ENCODE measurements at regions not wholly inside any gene's neighbourhood (a gene's known extent, or its start where the extent isn't known, plus 50 kb on each side); places are given as distances from the start of the nearest gene placed in this dataset.

DNA sequence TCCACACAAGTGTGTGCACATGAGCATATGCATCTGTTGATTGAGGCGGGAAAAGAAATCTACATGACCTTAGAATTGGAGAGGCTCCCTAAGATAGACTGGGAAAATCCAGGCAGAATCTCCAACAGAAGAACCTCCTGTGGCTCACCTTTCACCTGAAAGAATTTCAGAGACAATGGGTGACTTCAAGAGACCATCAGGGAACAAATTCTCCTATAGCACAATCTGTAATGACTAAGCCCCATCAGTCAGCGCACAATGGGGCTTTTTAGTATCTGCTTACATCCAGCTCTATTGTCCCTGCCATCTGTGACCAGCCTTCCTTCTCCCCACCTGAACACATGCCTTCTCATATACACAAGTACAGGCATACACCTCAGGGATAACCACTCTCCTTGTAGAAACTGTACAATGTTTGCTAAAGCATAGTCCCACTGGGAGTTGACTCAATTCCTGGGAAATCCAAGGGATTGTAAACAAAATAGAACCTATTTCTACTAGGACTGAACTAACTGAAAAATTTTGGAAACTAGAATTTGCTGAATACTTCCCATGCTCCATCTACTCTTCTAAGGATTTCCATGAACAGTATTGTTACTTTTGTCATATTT is 150.8 kb upstream of the STXBP5 start:
- intact Hi-C loops (cut with DNase I; ENCODE audit: low total_unique reads) = no loop called here
- TF ChIP-seq, protein P1, sequence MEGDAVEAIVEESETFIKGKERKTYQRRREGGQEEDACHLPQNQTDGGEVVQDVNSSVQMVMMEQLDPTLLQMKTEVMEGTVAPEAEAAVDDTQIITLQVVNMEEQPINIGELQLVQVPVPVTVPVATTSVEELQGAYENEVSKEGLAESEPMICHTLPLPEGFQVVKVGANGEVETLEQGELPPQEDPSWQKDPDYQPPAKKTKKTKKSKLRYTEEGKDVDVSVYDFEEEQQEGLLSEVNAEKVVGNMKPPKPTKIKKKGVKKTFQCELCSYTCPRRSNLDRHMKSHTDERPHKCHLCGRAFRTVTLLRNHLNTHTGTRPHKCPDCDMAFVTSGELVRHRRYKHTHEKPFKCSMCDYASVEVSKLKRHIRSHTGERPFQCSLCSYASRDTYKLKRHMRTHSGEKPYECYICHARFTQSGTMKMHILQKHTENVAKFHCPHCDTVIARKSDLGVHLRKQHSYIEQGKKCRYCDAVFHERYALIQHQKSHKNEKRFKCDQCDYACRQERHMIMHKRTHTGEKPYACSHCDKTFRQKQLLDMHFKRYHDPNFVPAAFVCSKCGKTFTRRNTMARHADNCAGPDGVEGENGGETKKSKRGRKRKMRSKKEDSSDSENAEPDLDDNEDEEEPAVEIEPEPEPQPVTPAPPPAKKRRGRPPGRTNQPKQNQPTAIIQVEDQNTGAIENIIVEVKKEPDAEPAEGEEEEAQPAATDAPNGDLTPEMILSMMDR (IDR thresholded peaks at IDR 0.05) = no peak
- no peak for TF ChIP-seq POLR2A (IDR thresholded peaks at IDR 0.05)
- Histone ChIP-seq H3K36me3 (no peaks in the 10 kb centered on the region), H3K4me3 (no peak overlapping the region), H3K4me1 (no peaks in the 10 kb centered on the region), H3K27ac (no peak overlapping the region), H3K9me3 (no peaks in the 10 kb centered on the region), H3K27me3 (no peaks in the 10 kb centered on the region)
- no peak for DNase-seq

DNA sequence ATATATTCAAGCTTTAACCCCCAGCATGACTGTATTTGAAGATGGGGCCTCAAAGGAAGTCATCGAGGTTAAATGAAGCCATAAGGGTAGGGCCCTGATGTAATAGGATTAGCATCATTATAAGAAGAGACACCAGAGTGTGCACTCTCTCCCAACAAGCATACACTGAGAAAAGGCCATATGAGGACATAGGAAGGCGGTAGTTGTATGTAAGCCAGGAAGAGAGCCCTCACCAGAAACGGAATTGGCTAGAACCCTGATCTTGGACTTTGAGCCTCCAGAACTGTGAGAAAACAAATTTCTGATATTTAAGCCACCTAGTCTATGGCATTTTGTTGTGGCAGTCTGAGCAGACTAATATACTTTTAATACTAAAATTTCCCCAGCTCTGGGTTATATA is 150.1 kb upstream of the STXBP5 start:
- no peak overlapping the region for H3K4me3 ChIP-seq
- H3K36me3 ChIP-seq = no peaks in the 10 kb centered on the region
- no peaks in the 10 kb centered on the region for H3K4me1 ChIP-seq
- H3K9me3 ChIP-seq = no peaks in the 10 kb centered on the region
- DNase-seq = no peak
- H3K27me3 ChIP-seq = no peaks in the 10 kb centered on the region
- TF ChIP-seq POLR2A (IDR thresholded peaks at IDR 0.05) = no peak
- TF ChIP-seq, protein P1 (IDR thresholded peaks at IDR 0.05) = no peak
- no peak overlapping the region for H3K27ac ChIP-seq
- intact Hi-C loops (cut with DNase I; ENCODE audit: low total_unique reads) = no loop called here

DNA sequence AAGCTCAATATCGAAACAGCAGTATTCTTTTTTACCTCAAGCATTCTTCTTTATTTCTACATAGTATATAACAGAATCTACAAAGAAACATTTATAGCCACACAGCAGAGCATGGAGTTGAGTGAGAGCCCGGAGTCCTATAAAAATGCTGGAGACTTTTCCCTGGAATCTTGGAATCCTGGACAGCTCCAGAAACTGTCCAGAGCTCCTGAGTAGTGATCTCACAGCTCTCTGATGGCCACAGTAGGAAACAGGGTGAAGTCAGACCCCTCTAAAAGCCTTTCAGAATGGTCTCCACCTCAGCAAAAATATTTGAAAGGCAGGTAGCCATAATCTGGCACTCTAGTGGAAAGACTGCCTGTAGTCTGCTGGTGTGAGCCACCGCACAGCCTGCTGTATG is 149.3 kb upstream of the STXBP5 start:
- no peak for DNase-seq

DNA sequence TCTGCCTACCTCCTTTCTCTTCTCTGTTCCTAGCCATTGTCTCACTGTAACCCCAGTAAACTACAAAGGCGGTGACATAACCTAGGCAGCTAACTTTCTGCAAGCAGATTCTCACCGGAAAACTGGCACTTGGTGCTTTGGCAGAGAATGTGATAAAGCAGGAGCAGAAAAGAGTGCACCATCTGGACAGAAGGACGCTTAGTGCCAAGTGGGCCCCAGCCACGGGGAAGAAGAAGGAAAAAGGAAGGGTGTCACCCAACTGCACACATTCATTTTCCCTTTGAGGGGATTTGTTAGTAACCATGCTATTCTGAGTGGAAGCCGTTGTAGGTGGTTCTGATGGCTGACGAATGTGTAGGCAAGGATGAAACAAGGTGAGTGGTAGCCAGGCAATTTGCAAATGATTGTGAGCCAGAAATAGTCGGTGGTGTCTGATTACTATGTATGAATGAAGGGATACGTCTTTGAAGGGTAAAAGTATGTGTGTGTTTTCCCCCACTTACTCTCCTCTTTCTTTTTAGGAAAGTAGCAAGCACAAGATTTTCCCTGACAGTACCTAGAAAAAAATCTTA is 148.3 kb upstream of the STXBP5 start:
- TF ChIP-seq, protein P1 (IDR thresholded peaks at IDR 0.05) = no peak
- no peak for TF ChIP-seq POLR2A (IDR thresholded peaks at IDR 0.05)
- Histone ChIP-seq H3K4me1 (no peaks in the 10 kb centered on the region), H3K36me3 (no peaks in the 10 kb centered on the region), H3K4me3 (no peak overlapping the region), H3K27me3 (no peaks in the 10 kb centered on the region), H3K9me3 (no peaks in the 10 kb centered on the region), H3K27ac (no peak overlapping the region)
- DNase-seq = no peak
- intact Hi-C loops (cut with DNase I; ENCODE audit: low total_unique reads) = no loop called here

More for the DNA sequence above, 149.3 kb upstream of the STXBP5 start:
- intact Hi-C loops (cut with DNase I; ENCODE audit: low total_unique reads) = no loop called here
- Histone ChIP-seq H3K36me3 (no peaks in the 10 kb centered on the region), H3K27ac (no peak overlapping the region), H3K4me1 (no peaks in the 10 kb centered on the region), H3K9me3 (no peaks in the 10 kb centered on the region), H3K4me3 (no peak overlapping the region), H3K27me3 (no peaks in the 10 kb centered on the region)
- TF ChIP-seq, protein P1 (IDR thresholded peaks at IDR 0.05) = no peak
- TF ChIP-seq POLR2A (IDR thresholded peaks at IDR 0.05) = no peak

DNA sequence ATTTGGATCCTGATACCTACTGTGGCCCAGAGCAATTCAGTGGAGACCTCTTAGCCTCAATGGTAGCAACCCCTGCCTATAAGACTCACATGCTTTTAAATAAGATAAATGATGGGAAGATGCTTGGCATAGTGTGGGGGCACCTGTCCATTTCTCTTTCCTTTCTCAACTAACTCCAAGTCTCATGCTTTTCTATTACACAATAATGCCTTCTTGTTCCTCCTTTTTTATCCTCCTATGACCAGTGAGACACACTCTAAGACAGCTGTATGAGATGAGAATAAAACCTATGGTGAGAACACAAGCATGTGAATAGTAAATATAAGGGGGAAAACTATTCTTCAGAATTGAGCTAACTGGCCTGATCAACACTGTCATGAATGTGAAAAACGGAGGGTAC is 147.0 kb upstream of the STXBP5 start:
- no peaks in the 10 kb centered on the region for H3K4me1 ChIP-seq
- no peaks in the 10 kb centered on the region for H3K36me3 ChIP-seq
- H3K27ac ChIP-seq = no peak overlapping the region
- no peaks in the 10 kb centered on the region for H3K27me3 ChIP-seq
- intact Hi-C loops (cut with DNase I; ENCODE audit: low total_unique reads) = no loop called here
- TF ChIP-seq, protein P1 (IDR thresholded peaks at IDR 0.05) = no peak
- TF ChIP-seq POLR2A (IDR thresholded peaks at IDR 0.05) = no peak
- no peak overlapping the region for H3K4me3 ChIP-seq
- no peaks in the 10 kb centered on the region for H3K9me3 ChIP-seq
- DNase-seq = no peak

Data from uterus (tissue), 3 donors.